ENCODE measurements at regions not wholly inside any gene's neighbourhood (a gene's known extent, or its start where the extent isn't known, plus 50 kb on each side); places are given as distances from the start of the nearest gene placed in this dataset.
A peak's percentile ranks its signal among the peaks of the same experiment; 100 is the strongest.

- Histone ChIP-seq H3K9ac (ENCODE audit: control insufficient read depth, insufficient read depth, low read length) (no peak overlapping the region), H3K4me2 (ENCODE audit: control insufficient read depth, insufficient read depth) (no peak overlapping the region), H2AFZ (ENCODE audit: control insufficient read depth, low read depth, low read length) (no peak overlapping the region), H3K4me1 (ENCODE audit: control insufficient read depth, insufficient read depth, low read length) (no peaks in the 10 kb centered on the region), H3K27ac (ENCODE audit: control insufficient read depth, insufficient read depth) (no peak overlapping the region), H4K20me1 (ENCODE audit: control insufficient read depth, insufficient read depth) (no peaks in the 10 kb centered on the region), H3K36me3 (ENCODE audit: control insufficient read depth in 2 of 2, insufficient read depth in 2 of 2, low read length in 1 of 2) (no peaks in the 10 kb centered on the region), H3K27me3 (replicated peaks in 1 of 2; ENCODE audit: control insufficient read depth in 2 of 2, insufficient read depth in 2 of 2, low read length in 1 of 2) (no peaks in the 10 kb centered on the region; a peak in 1 of 4 replicates), H3K79me2 (ENCODE audit: control insufficient read depth, insufficient read depth, low read length) (no peaks in the 10 kb centered on the region), H3K9me3 (replicated peaks; ENCODE audit: control insufficient read depth, insufficient read depth, low read length) (no peaks in the 10 kb centered on the region), H3K4me3 (no peak overlapping the region)
- intact Hi-C loops (cut with micrococcal nuclease; ENCODE audit: unreplicated experiment) (no loop called here), in situ Hi-C loops (cut with MboI) (no loop called here)
- ChIA-PET SMC1A (ENCODE audit: uncharacterized antibody, unreplicated experiment) (no interaction called here), RAD21 (ENCODE audit: unreplicated experiment) (no interaction called here), POLR2A (no interaction called here), CTCF (no interaction called here)
- DNase-seq (ENCODE audit: low read depth, low spot score) (no peak), FAIRE-seq (no peak), ATAC-seq (no peak)
- 2% methylated on average over 4 of the region's 5 CpGs for WGBS (ENCODE audit: insufficient coverage, insufficient replicate concordance, low lambda C conversion rate, missing lambda C conversion rate)
- TF ChIP-seq CTCF (IDR thresholded peaks at IDR 0.05 in 2 of 3, conservative IDR thresholded peaks at IDR 0.05 in 1 of 3; ENCODE audit: control insufficient read depth in 2 of 3, extremely low read depth in 1 of 3, insufficient read depth in 1 of 3, low read depth in 3 of 3, low read length in 3 of 3), result peak in 2 of 3 experiments; percentile 21 to 29; a peak in 1 of 6 replicates
- TF ChIP-seq MTA2 (IDR thresholded peaks at IDR 0.05; ENCODE audit: low read depth), result no peak
- no peak for TF ChIP-seq ZNF622 (IDR thresholded peaks at IDR 0.05)
- no TSS peak for BruUV-seq (replicated peaks)
Measured at GRCh38 chr5:126100767-126101166, 322.4 kb upstream of the GRAMD2B start.

- ChIA-PET POLR2A (no interaction called here), RAD21 (ENCODE audit: unreplicated experiment) (no interaction called here), SMC1A (ENCODE audit: uncharacterized antibody, unreplicated experiment) (interaction anchor here (1.0 kb wide), 1 partner anchor 9 kb away, joined by 3 read pairs; no protein-coding TSS in a partner anchor), CTCF (no interaction called here)
- 3% methylated on average over 4 of the region's 4 CpGs for WGBS (ENCODE audit: insufficient coverage, insufficient replicate concordance, low lambda C conversion rate, missing lambda C conversion rate)
- in situ Hi-C loops (cut with MboI), result no loop called here
- Histone ChIP-seq H3K4me2 (ENCODE audit: control insufficient read depth, insufficient read depth) (no peak overlapping the region), H3K4me1 (ENCODE audit: control insufficient read depth, insufficient read depth, low read length) (no peaks in the 10 kb centered on the region), H3K27ac (ENCODE audit: control insufficient read depth, insufficient read depth) (no peak overlapping the region), H3K36me3 (ENCODE audit: control insufficient read depth in 2 of 2, insufficient read depth in 2 of 2, low read length in 1 of 2) (no peaks in the 10 kb centered on the region), H3K9me3 (replicated peaks; ENCODE audit: control insufficient read depth, insufficient read depth, low read length) (no peaks in the 10 kb centered on the region), H3K9ac (ENCODE audit: control insufficient read depth, insufficient read depth, low read length) (no peak overlapping the region), H3K79me2 (ENCODE audit: control insufficient read depth, insufficient read depth, low read length) (no peaks in the 10 kb centered on the region), H4K20me1 (ENCODE audit: control insufficient read depth, insufficient read depth) (no peaks in the 10 kb centered on the region), H3K27me3 (replicated peaks in 1 of 2; ENCODE audit: control insufficient read depth in 2 of 2, insufficient read depth in 2 of 2, low read length in 1 of 2) (no peaks in the 10 kb centered on the region; a peak in 1 of 4 replicates), H2AFZ (ENCODE audit: control insufficient read depth, low read depth, low read length) (no peak overlapping the region), H3K4me3 (no peak overlapping the region)
- no TSS peak for BruUV-seq (replicated peaks)
- intact Hi-C loops (cut with micrococcal nuclease; ENCODE audit: unreplicated experiment), result no loop called here
- ATAC-seq (no peak), DNase-seq (ENCODE audit: low read depth, low spot score) (no peak), FAIRE-seq (no peak)
- TF ChIP-seq CEBPZ (IDR thresholded peaks at IDR 0.05; ENCODE audit: low read depth, low read length) (no peak), POU2F2 (IDR thresholded peaks at IDR 0.05; ENCODE audit: borderline replicate concordance, low read depth, low read length) (no peak), SMAD1 (IDR thresholded peaks at IDR 0.05; ENCODE audit: low read depth, partially characterized antibody) (no peak), TAF1 (IDR thresholded peaks at IDR 0.05; ENCODE audit: borderline replicate concordance, low read depth, low read length) (no peak), RAD51 (IDR thresholded peaks at IDR 0.05) (no peak), JUNB (IDR thresholded peaks at IDR 0.05) (no peak), ZNF217 (IDR thresholded peaks at IDR 0.05) (no peak), MXI1 (IDR thresholded peaks at IDR 0.05; ENCODE audit: low read depth, low read length) (no peak), ZZZ3 (IDR thresholded peaks at IDR 0.05; ENCODE audit: control insufficient read depth, insufficient read length, low read depth) (no peak), YBX1 (IDR thresholded peaks at IDR 0.05) (no peak)
Measured at GRCh38 chr5:126101901-126102300, 321.3 kb upstream of the GRAMD2B start.

All from GM12878 (cell line).